ENCODE measurements at regions not wholly inside any gene's neighbourhood (a gene's known extent, or its start where the extent isn't known, plus 50 kb on each side); places are given as distances from the start of the nearest gene placed in this dataset.

GRCh38 chr3:24937228-24937627 is 442.6 kb upstream of the THRB start:
- Histone ChIP-seq H3K4me3 (ENCODE audit: low read length) (no peak overlapping the region), H3K79me2 (ENCODE audit: low read length) (no peaks in the 10 kb centered on the region), H3K4me2 (ENCODE audit: low read depth, low read length) (no peak overlapping the region), H3K27ac (ENCODE audit: low read length) (no peak overlapping the region), H2AFZ (ENCODE audit: low read length) (no peak overlapping the region), H4K20me1 (ENCODE audit: insufficient read depth, low read length) (no peaks in the 10 kb centered on the region), H3K9me3 (replicated peaks; ENCODE audit: insufficient read depth, low read length) (no peaks in the 10 kb centered on the region), H3K27me3 (replicated peaks; ENCODE audit: insufficient read depth, low read length) (no peaks in the 10 kb centered on the region), H3F3A (ENCODE audit: insufficient read depth, low read length) (no peaks in the 10 kb centered on the region), H3K9me2 (replicated peaks; ENCODE audit: insufficient read depth, low read length) (no peaks in the 10 kb centered on the region), H3K4me1 (ENCODE audit: low read length) (no peaks in the 10 kb centered on the region), H3K36me3 (replicated peaks; ENCODE audit: insufficient read depth, low read length) (no peaks in the 10 kb centered on the region), H3K9ac (ENCODE audit: low read length) (no peak overlapping the region)
- DNase-seq, result no peak
- TF ChIP-seq EZH2 (optimal IDR thresholded peaks at IDR 0.05; ENCODE audit: low read depth, low read length) (no peak), EZH2phosphoT487 (IDR thresholded peaks at IDR 0.05; ENCODE audit: low read length) (no peak), CTCF (IDR thresholded peaks at IDR 0.05; ENCODE audit: low read length) (no peak)

GRCh38 chr3:24937780-24938179 is 443.1 kb upstream of the THRB start:
- DNase-seq, result no peak
- Histone ChIP-seq H3K4me2 (ENCODE audit: low read depth, low read length) (no peak overlapping the region), H3F3A (ENCODE audit: insufficient read depth, low read length) (no peaks in the 10 kb centered on the region), H3K27ac (ENCODE audit: low read length) (no peak overlapping the region), H2AFZ (ENCODE audit: low read length) (no peak overlapping the region), H3K9ac (ENCODE audit: low read length) (no peak overlapping the region), H3K36me3 (replicated peaks; ENCODE audit: insufficient read depth, low read length) (no peaks in the 10 kb centered on the region), H3K4me3 (ENCODE audit: low read length) (no peak overlapping the region), H4K20me1 (ENCODE audit: insufficient read depth, low read length) (no peaks in the 10 kb centered on the region), H3K4me1 (ENCODE audit: low read length) (no peaks in the 10 kb centered on the region), H3K9me3 (replicated peaks; ENCODE audit: insufficient read depth, low read length) (no peaks in the 10 kb centered on the region), H3K9me2 (replicated peaks; ENCODE audit: insufficient read depth, low read length) (no peaks in the 10 kb centered on the region), H3K79me2 (ENCODE audit: low read length) (no peaks in the 10 kb centered on the region), H3K27me3 (replicated peaks; ENCODE audit: insufficient read depth, low read length) (no peaks in the 10 kb centered on the region)
- TF ChIP-seq CTCF (IDR thresholded peaks at IDR 0.05; ENCODE audit: low read length) (no peak), EZH2 (optimal IDR thresholded peaks at IDR 0.05; ENCODE audit: low read depth, low read length) (no peak), EZH2phosphoT487 (IDR thresholded peaks at IDR 0.05; ENCODE audit: low read length) (no peak)

- H3K36me3 ChIP-seq (replicated peaks; ENCODE audit: insufficient read depth, low read length), result no peaks in the 10 kb centered on the region
- no peak overlapping the region for H3K4me3 ChIP-seq (ENCODE audit: low read length)
- no peak overlapping the region for H3K9ac ChIP-seq (ENCODE audit: low read length)
- no peak overlapping the region for H3K4me2 ChIP-seq (ENCODE audit: low read depth, low read length)
- H3K9me3 ChIP-seq (replicated peaks; ENCODE audit: insufficient read depth, low read length), result no peaks in the 10 kb centered on the region
- no peaks in the 10 kb centered on the region for H3K4me1 ChIP-seq (ENCODE audit: low read length)
- H3K79me2 ChIP-seq (ENCODE audit: low read length), result no peaks in the 10 kb centered on the region
- H3F3A ChIP-seq (ENCODE audit: insufficient read depth, low read length), result no peaks in the 10 kb centered on the region
- H3K27me3 ChIP-seq (replicated peaks; ENCODE audit: insufficient read depth, low read length), result no peaks in the 10 kb centered on the region
- DNase-seq, result no peak
- H3K9me2 ChIP-seq (replicated peaks; ENCODE audit: insufficient read depth, low read length), result no peaks in the 10 kb centered on the region
- H3K27ac ChIP-seq (ENCODE audit: low read length), result no peak overlapping the region
- H2AFZ ChIP-seq (ENCODE audit: low read length), result no peak overlapping the region
- no peak for TF ChIP-seq EZH2 (optimal IDR thresholded peaks at IDR 0.05; ENCODE audit: low read depth, low read length)
- H4K20me1 ChIP-seq (ENCODE audit: insufficient read depth, low read length), result no peaks in the 10 kb centered on the region
These were observed 449.3 kb upstream of the THRB start for GRCh38 chr3:24943961-24944360.

- H2AFZ ChIP-seq (ENCODE audit: low read length), result no peak overlapping the region
- DNase-seq, result no peak
- H3F3A ChIP-seq (ENCODE audit: insufficient read depth, low read length), result no peaks in the 10 kb centered on the region
- H3K9ac ChIP-seq (ENCODE audit: low read length), result no peak overlapping the region
- no peaks in the 10 kb centered on the region for H3K27me3 ChIP-seq (replicated peaks; ENCODE audit: insufficient read depth, low read length)
- TF ChIP-seq EZH2phosphoT487 (IDR thresholded peaks at IDR 0.05; ENCODE audit: low read length), result no peak
- TF ChIP-seq EZH2 (optimal IDR thresholded peaks at IDR 0.05; ENCODE audit: low read depth, low read length), result no peak
- TF ChIP-seq CTCF (IDR thresholded peaks at IDR 0.05; ENCODE audit: low read length), result no peak
- H3K9me2 ChIP-seq (replicated peaks; ENCODE audit: insufficient read depth, low read length), result no peaks in the 10 kb centered on the region
- no peak overlapping the region for H3K27ac ChIP-seq (ENCODE audit: low read length)
- no peak overlapping the region for H3K4me2 ChIP-seq (ENCODE audit: low read depth, low read length)
- H3K79me2 ChIP-seq (ENCODE audit: low read length), result no peaks in the 10 kb centered on the region
- H4K20me1 ChIP-seq (ENCODE audit: insufficient read depth, low read length), result no peaks in the 10 kb centered on the region
- no peaks in the 10 kb centered on the region for H3K9me3 ChIP-seq (replicated peaks; ENCODE audit: insufficient read depth, low read length)
- no peak overlapping the region for H3K4me3 ChIP-seq (ENCODE audit: low read length)
- no peaks in the 10 kb centered on the region for H3K36me3 ChIP-seq (replicated peaks; ENCODE audit: insufficient read depth, low read length)
- H3K4me1 ChIP-seq (ENCODE audit: low read length), result no peaks in the 10 kb centered on the region
These were observed 450.3 kb upstream of the THRB start for GRCh38 chr3:24944805-24945520.
